GM12878 (cell line): ENCODE measurements at regions not wholly inside any gene's neighbourhood (a gene's known extent, or its start where the extent isn't known, plus 50 kb on each side); places are given as distances from the start of the nearest gene placed in this dataset.
"Not testable (repeated sequence)": the region's sequence is repeated elsewhere in the genome, so short reads cannot be mapped to it uniquely, and the experiment has no call there.

Experiments
- ATAC-seq: fragments of 200-7000 bp; cut with Tn5 transposase; 3 replicates; pipeline ENCODE4 v1.9.1; 2020; ENCODE audit warnings: mild to moderate bottlenecking, moderate library complexity
- BruUV-seq: library from RNA; stranded (reverse); fragments of 400-500 nt; replicated peaks from 2 replicates; lab custom pipeline; 2021; lab: Mats Ljungman, UMichigan
- CTCF ChIA-PET: fragments of 300-600 bp; sonication (Branson Sonifier 250); formaldehyde crosslinking; extraction: SDS; loops from one replicate; lab custom pipeline; 2021; ENCODE audit warnings: inconsistent platforms; lab: Yijun Ruan, JAX
- POLR2A ChIA-PET: fragments of 350-600 bp; formaldehyde crosslinking; extraction: SDS; loops from one replicate; lab custom pipeline; 2021; ENCODE audit warnings: inconsistent platforms; lab: Charles Lee
- RAD21 ChIA-PET: fragments of 300-600 bp; sonication (Branson Sonifier 250); formaldehyde crosslinking; loops from one replicate; lab custom pipeline; 2023; ENCODE audit warnings: antibody characterized with exemption; ENCODE audit not compliant: unreplicated experiment; lab: Charles Lee
- SMC1A ChIA-PET: fragments of 300-600 bp; sonication (Branson Sonifier 250); formaldehyde crosslinking; loops from one replicate; lab custom pipeline; 2023; ENCODE audit not compliant: unreplicated experiment, uncharacterized antibody; lab: Charles Lee
- DNase-seq: peaks from one replicate; pipeline ENCODE4 v3.0.0-alpha.2; 2011; ENCODE audit warnings: low read depth, low spot score
- FAIRE-seq: peaks from 3 replicates; lab custom pipeline; 2011; peaks lifted over from hg19 to GRCh38; lab: Jason Lieb, UNC
- H2AFZ ChIP-seq: 2 replicates; pipeline ENCODE4 v1.6.0; 2011; ENCODE audit warnings: low read depth, low read length, control low read depth; ENCODE audit not compliant: control insufficient read depth
- H3K27ac ChIP-seq: 2 replicates; pipeline ENCODE4 v1.5.1; 2011; ENCODE audit warnings: control low read depth; ENCODE audit not compliant: control insufficient read depth, insufficient read depth
- H3K27me3 ChIP-seq, 2 experiments: replicated peaks in 1 of 2; 2 replicates each; pipeline versions ENCODE4 v1.6.0 to v1.6.1; 2011; ENCODE audit warnings: low read length in 1 of 2; ENCODE audit not compliant: control insufficient read depth in 2 of 2, insufficient read depth in 2 of 2
- H3K36me3 ChIP-seq, 2 experiments: 2 replicates each; pipeline ENCODE4 v1.5.1; 2011; ENCODE audit warnings: low read length in 1 of 2; ENCODE audit not compliant: control insufficient read depth in 2 of 2, insufficient read depth in 2 of 2
- H3K4me1 ChIP-seq: 2 replicates; pipeline ENCODE4 v1.6.1; 2011; ENCODE audit warnings: mild to moderate bottlenecking, low read length, moderate library complexity, mixed read lengths; ENCODE audit not compliant: control insufficient read depth, insufficient read depth
- H3K4me2 ChIP-seq: 2 replicates; pipeline ENCODE4 v1.6.0; 2011; ENCODE audit warnings: control low read depth; ENCODE audit not compliant: control insufficient read depth, insufficient read depth
- H3K4me3 ChIP-seq: fragments of 200-600 bp; sonication (generic); 2 replicates; pipeline ENCODE4 v1.5.1; 2016
- H3K79me2 ChIP-seq: 2 replicates; pipeline ENCODE4 v1.6.0; 2011; ENCODE audit warnings: low read length; ENCODE audit not compliant: control insufficient read depth, insufficient read depth
- H3K9ac ChIP-seq: 2 replicates; pipeline ENCODE4 v1.8.0; 2011; ENCODE audit warnings: low read length, control low read depth, mixed read lengths; ENCODE audit not compliant: control insufficient read depth, insufficient read depth
- H3K9me3 ChIP-seq: replicated peaks from 3 replicates; pipeline ENCODE4 v1.5.1; 2011; ENCODE audit warnings: mild to moderate bottlenecking, low read length; ENCODE audit not compliant: control insufficient read depth, insufficient read depth
- H4K20me1 ChIP-seq: 2 replicates; pipeline ENCODE4 v1.6.0; 2011; ENCODE audit not compliant: control insufficient read depth, insufficient read depth
- CHD2 ChIP-seq: IDR thresholded peaks from 2 replicates; pipeline ENCODE4 v1.6.1; 2011; ENCODE audit warnings: low read depth, low read length, improper control_type of control experiment, borderline replicate concordance
- E4F1 ChIP-seq: fragments of 450-650 bp; IDR thresholded peaks from 2 replicates; pipeline ENCODE4 v1.6.1; 2018; ENCODE audit warnings: borderline replicate concordance, mild to moderate bottlenecking; ENCODE audit not compliant: partially characterized antibody
- HDGF ChIP-seq: fragments of 450-650 bp; IDR thresholded peaks from 2 replicates; pipeline ENCODE4 v1.6.1; 2016; ENCODE audit warnings: antibody characterized with exemption
- KLF5 ChIP-seq: fragments of 450-650 bp; IDR thresholded peaks from 2 replicates; pipeline ENCODE4 v1.6.1; 2014; ENCODE audit warnings: mild to moderate bottlenecking; ENCODE audit not compliant: partially characterized antibody
- MEF2B ChIP-seq: fragments of 450-650 bp; IDR thresholded peaks from 2 replicates; pipeline ENCODE4 v1.6.1; 2018; ENCODE audit warnings: mild to moderate bottlenecking, moderate library complexity; ENCODE audit not compliant: partially characterized antibody, poor library complexity, severe bottlenecking
- PML ChIP-seq: IDR thresholded peaks from 2 replicates; pipeline ENCODE4 v1.6.1; 2012; ENCODE audit warnings: low read length, inconsistent platforms
- WGBS: methylation state at CpG from one replicate; pipeline ENCODE4 v1.1.6; 2016; ENCODE audit warnings: low lambda C conversion rate; ENCODE audit not compliant: insufficient replicate concordance, insufficient coverage; ENCODE audit errors: missing lambda C conversion rate; 5-methylcytosine and 5-hydroxymethylcytosine counted together
- in situ Hi-C: fragments of 300-500 bp; cut with MboI; formaldehyde crosslinking; loops from 9 replicates; pipeline ENCODE4 v1.14.3; 2018; ENCODE audit warnings: mixed read lengths
- intact Hi-C: fragments of 100-400 bp; cut with micrococcal nuclease; formaldehyde crosslinking; loops from one replicate; pipeline ENCODE4 v1.14.2; 2022; ENCODE audit not compliant: unreplicated experiment
- TF ChIP-seq, protein P1 (sequence below): fragments of 450-650 bp; IDR thresholded peaks from 2 replicates; pipeline ENCODE4 v1.6.1; 2017; ENCODE audit warnings: mild to moderate bottlenecking
- TF ChIP-seq, protein P2 (sequence below): fragments of 450-650 bp; IDR thresholded peaks from 2 replicates; pipeline ENCODE4 v1.6.1; 2018; ENCODE audit warnings: mild to moderate bottlenecking, low read depth, moderate library complexity; ENCODE audit not compliant: partially characterized antibody

DNA sequence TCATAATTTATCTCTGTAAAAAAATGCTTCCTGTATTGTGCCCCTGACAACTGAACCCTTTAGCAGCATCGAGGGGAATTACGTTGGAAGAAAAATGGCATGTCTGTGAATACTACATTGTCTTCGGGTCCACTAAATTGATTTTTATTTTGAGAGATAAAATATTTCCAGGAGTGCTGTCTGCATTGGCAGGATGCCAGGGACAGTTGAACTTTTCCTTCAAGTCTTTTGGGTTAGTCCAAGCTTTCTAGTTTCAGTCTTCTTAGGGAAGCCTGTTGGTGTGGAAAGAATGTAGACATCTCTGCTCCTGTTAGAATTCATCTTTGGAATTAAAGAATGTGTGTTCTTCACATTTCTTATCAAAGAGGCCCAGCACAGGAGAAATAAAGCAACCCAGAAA, 557.9 kb downstream of the TMEM114 start:
- Histone ChIP-seq H2AFZ (no peak overlapping the region), H4K20me1 (no peaks in the 10 kb centered on the region), H3K79me2 (no peaks in the 10 kb centered on the region), H3K4me2 (no peak overlapping the region), H3K36me3 (no peaks in the 10 kb centered on the region), H3K4me1 (no peaks in the 10 kb centered on the region), H3K27ac (no peak overlapping the region), H3K4me3 (no peak overlapping the region), H3K9ac (no peak overlapping the region), H3K27me3 (no peaks in the 10 kb centered on the region)
- FAIRE-seq: no peak
- RAD21 ChIA-PET: no interaction called here
- CTCF ChIA-PET: no interaction called here
- in situ Hi-C loops (no loop called here), intact Hi-C loops (no loop called here)
- no peak for DNase-seq
- POLR2A ChIA-PET: no interaction called here
- WGBS: 57% methylated on average over 3 of the region's 3 CpGs
- SMC1A ChIA-PET: no interaction called here
- no peak for ATAC-seq
- TF ChIP-seq HDGF (no peak), PML (no peak), CHD2 (no peak), MEF2B (no peak), KLF5 (no peak), E4F1 (no peak)
- TF ChIP-seq, protein P1, sequence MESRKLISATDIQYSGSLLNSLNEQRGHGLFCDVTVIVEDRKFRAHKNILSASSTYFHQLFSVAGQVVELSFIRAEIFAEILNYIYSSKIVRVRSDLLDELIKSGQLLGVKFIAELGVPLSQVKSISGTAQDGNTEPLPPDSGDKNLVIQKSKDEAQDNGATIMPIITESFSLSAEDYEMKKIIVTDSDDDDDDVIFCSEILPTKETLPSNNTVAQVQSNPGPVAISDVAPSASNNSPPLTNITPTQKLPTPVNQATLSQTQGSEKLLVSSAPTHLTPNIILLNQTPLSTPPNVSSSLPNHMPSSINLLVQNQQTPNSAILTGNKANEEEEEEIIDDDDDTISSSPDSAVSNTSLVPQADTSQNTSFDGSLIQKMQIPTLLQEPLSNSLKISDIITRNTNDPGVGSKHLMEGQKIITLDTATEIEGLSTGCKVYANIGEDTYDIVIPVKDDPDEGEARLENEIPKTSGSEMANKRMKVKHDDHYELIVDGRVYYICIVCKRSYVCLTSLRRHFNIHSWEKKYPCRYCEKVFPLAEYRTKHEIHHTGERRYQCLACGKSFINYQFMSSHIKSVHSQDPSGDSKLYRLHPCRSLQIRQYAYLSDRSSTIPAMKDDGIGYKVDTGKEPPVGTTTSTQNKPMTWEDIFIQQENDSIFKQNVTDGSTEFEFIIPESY: no peak
- TF ChIP-seq, protein P2, sequence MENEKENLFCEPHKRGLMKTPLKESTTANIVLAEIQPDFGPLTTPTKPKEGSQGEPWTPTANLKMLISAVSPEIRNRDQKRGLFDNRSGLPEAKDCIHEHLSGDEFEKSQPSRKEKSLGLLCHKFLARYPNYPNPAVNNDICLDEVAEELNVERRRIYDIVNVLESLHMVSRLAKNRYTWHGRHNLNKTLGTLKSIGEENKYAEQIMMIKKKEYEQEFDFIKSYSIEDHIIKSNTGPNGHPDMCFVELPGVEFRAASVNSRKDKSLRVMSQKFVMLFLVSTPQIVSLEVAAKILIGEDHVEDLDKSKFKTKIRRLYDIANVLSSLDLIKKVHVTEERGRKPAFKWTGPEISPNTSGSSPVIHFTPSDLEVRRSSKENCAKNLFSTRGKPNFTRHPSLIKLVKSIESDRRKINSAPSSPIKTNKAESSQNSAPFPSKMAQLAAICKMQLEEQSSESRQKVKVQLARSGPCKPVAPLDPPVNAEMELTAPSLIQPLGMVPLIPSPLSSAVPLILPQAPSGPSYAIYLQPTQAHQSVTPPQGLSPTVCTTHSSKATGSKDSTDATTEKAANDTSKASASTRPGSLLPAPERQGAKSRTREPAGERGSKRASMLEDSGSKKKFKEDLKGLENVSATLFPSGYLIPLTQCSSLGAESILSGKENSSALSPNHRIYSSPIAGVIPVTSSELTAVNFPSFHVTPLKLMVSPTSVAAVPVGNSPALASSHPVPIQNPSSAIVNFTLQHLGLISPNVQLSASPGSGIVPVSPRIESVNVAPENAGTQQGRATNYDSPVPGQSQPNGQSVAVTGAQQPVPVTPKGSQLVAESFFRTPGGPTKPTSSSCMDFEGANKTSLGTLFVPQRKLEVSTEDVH: no peak
- TF ChIP-seq, all 136 proteins: peak for 0
- no peaks in the 10 kb centered on the region; the same call in 2 of the 3 replicates for H3K9me3 ChIP-seq
- no TSS peak for BruUV-seq

GRCh38 chr16:8030004-8030403, 560.3 kb downstream of the TMEM114 start:
- H3K4me1 ChIP-seq, RAD21 ChIA-PET, in situ Hi-C loops: not testable (repeated sequence)

More at GRCh38 chr16:8030004-8030403, 560.3 kb downstream of the TMEM114 start:
- H3K36me3 ChIP-seq, H4K20me1 ChIP-seq, POLR2A ChIA-PET, intact Hi-C loops, CTCF ChIA-PET, H3K27me3 ChIP-seq, H3K9me3 ChIP-seq, FAIRE-seq, H3K4me3 ChIP-seq, DNase-seq, H3K9ac ChIP-seq, ATAC-seq, SMC1A ChIA-PET, H3K27ac ChIP-seq, H2AFZ ChIP-seq, H3K4me2 ChIP-seq, H3K79me2 ChIP-seq, BruUV-seq: not testable (repeated sequence)
- WGBS: 0% methylated on average over 3 of the region's 3 CpGs
